BLaER1 treated with 17β-estradiol and CSF1 and Interleukin-3, amounts not matched to agents 10 nM and 100 nM (cell line): ENCODE measurements at regions not wholly inside any gene's neighbourhood (a gene's known extent, or its start where the extent isn't known, plus 50 kb on each side); places are given as distances from the start of the nearest gene placed in this dataset.

ENCODE experiments used
- H3K27ac ChIP-seq, 11 experiments: shearing (Covaris generic); formaldehyde crosslinking; 2 replicates each; pipeline ENCODE4 v1.8.1; 2022
- H3K27me3 ChIP-seq, 11 experiments: shearing (Covaris generic); formaldehyde crosslinking; 2 replicates each; pipeline ENCODE4 v1.8.1; 2022
- H3K36me3 ChIP-seq, 11 experiments: shearing (Covaris generic); formaldehyde crosslinking; 2 replicates each; pipeline ENCODE4 v1.8.1; 2022
- H3K4me1 ChIP-seq, 10 experiments: shearing (Covaris generic); formaldehyde crosslinking; 2 replicates each; pipeline ENCODE4 v1.8.1; 2022
- H3K4me2 ChIP-seq, 11 experiments: shearing (Covaris generic); formaldehyde crosslinking; 2 replicates each; pipeline ENCODE4 v1.8.1; 2022
- H3K4me3 ChIP-seq, 10 experiments: shearing (Covaris generic); formaldehyde crosslinking; 2 replicates each; pipeline ENCODE4 v1.8.1; 2022
- H3K9ac ChIP-seq, 11 experiments: shearing (Covaris generic); formaldehyde crosslinking; 2 replicates each; pipeline ENCODE4 v1.8.1; 2022
- H3K9me3 ChIP-seq, 11 experiments: shearing (Covaris generic); formaldehyde crosslinking; replicated peaks in 1 of 11; 2 replicates each; pipeline ENCODE4 v1.8.1; 2022
- H4K20me1 ChIP-seq, 11 experiments: shearing (Covaris generic); formaldehyde crosslinking; 2 replicates each; pipeline ENCODE4 v1.8.1; 2022
- Cebpa-rat ChIP-seq, 11 experiments: shearing (Covaris generic); IDR thresholded peaks; 2 replicates each; pipeline ENCODE4 v1.8.1; 2022

DNA sequence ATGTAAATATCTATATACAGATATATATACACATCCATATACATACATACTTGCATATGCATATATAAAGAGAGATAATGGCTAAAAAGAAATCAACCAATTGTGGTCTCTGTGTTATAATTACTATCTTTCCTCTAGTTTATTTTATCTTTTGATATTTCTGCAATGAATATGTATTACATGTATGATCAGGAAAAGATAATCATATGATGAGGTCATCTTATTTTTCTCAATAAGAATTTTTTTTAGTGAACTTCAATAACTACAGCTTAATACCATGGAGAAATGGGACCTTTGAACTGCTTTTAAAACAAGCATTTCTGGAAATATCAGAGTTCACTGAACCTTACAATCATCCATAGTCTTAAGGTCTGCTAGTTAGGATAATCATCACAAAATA, 158.0 kb downstream of the HNRNPD start:
- Histone ChIP-seq H3K9ac (no peak overlapping the region), H3K4me2 (no peak overlapping the region), H3K4me1 (peaks cover 6 to 55% (median 37%) of the 10 kb centered on the region in 10 experiments; a peak in 19 of 20 replicates), H3K4me3 (no peak overlapping the region), H4K20me1 (no peaks in the 10 kb centered on the region), H3K27me3 (no peaks in the 10 kb centered on the region), H3K9me3 (peaks cover 1 to 9% (median 4%) of the 10 kb centered on the region in 11 experiments; a peak in 19 of 22 replicates), H3K36me3 (no peaks in the 10 kb centered on the region), H3K27ac (no peak overlapping the region)
- TF ChIP-seq Cebpa-rat (IDR thresholded peaks at IDR 0.05) = no peak

DNA sequence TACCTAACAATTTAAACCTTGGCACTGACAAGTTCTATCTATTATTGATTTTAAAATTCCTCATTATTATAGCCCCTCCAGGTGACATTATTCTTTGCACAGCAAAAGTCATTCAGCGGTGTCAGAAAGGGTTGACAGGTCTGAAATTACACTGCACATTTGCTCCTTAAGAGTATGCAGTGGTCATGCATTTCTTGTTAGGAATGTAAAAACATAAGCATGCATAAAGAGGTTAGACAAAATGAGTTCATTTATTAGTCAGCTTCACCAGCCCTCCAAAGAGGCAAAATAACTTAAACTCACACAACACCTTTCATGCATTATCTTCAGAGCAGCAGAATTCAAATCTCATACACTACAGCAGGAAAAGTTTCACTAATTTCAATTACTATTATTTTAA, 158.8 kb downstream of the HNRNPD start:
- no peak overlapping the region for H3K4me2 ChIP-seq
- H4K20me1 ChIP-seq = no peaks in the 10 kb centered on the region
- H3K4me3 ChIP-seq = no peak overlapping the region
- no peaks in the 10 kb centered on the region for H3K27me3 ChIP-seq
- H3K9me3 ChIP-seq = peaks cover 0 to 5% (median 0%) of the 10 kb centered on the region in 11 experiments; a peak in 1 of 22 replicates
- H3K4me1 ChIP-seq = peaks cover 6 to 55% (median 37%) of the 10 kb centered on the region in 10 experiments; a peak in 19 of 20 replicates
- no peaks in the 10 kb centered on the region for H3K36me3 ChIP-seq
- no peak overlapping the region for H3K27ac ChIP-seq
- no peak overlapping the region for H3K9ac ChIP-seq
- TF ChIP-seq Cebpa-rat (IDR thresholded peaks at IDR 0.05) = no peak

DNA sequence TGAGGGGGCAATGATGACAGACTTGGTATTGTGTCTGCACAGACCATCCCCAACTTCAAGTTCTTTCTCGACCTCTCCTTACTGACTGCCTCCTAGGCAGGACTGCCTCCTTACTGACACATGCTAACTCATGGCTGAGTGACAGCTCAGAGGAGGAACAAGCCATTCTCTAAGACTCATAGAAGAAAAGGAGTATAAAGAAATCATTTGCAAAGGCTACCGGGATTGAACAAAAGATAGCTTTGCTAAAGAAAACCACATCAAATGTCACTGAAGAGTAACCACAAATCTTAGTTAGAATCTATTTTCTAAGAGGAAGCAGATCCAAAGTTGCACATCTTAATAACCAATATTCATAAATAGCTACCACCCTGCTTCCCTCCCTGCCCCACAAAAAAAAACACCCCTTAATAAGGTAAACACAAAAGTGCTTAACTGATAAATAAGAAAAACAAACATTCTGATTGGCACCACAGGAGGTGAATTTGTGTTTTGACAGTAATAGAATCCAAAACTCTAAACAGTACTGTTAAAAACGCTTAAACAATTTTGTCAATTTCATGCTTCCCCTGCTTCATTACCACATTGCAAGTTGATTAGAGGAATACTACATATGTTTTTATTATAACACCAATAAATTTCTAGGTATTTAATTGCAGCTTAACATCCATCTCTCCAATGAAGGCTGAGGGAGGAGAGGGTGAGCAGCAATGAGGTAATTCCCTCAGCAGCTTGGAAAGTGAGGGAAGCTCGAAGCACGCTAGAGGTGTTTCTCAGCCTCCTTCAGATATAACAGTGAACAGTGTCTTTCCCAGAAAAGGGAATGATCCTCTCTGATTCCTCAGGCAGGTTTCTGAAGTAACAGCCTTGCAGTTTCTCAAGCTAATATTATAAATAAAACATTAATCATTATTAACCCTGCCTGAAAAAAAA, 160.0 kb downstream of the HNRNPD start:
- TF ChIP-seq Cebpa-rat (IDR thresholded peaks at IDR 0.05) = no peak
- Histone ChIP-seq H3K4me1 (peaks cover 6 to 45% (median 30%) of the 10 kb centered on the region in 10 experiments; a peak in 19 of 20 replicates), H3K9ac (no peak overlapping the region), H3K4me2 (peak overlapping the region; percentile 9 to 68 (median 45); a peak in 20 of 22 replicates), H3K27ac (no peak overlapping the region), H3K4me3 (no peak overlapping the region), H3K9me3 (peaks cover 0 to 5% (median 0%) of the 10 kb centered on the region in 11 experiments; a peak in 1 of 22 replicates), H4K20me1 (no peaks in the 10 kb centered on the region), H3K36me3 (no peaks in the 10 kb centered on the region), H3K27me3 (no peaks in the 10 kb centered on the region)

DNA sequence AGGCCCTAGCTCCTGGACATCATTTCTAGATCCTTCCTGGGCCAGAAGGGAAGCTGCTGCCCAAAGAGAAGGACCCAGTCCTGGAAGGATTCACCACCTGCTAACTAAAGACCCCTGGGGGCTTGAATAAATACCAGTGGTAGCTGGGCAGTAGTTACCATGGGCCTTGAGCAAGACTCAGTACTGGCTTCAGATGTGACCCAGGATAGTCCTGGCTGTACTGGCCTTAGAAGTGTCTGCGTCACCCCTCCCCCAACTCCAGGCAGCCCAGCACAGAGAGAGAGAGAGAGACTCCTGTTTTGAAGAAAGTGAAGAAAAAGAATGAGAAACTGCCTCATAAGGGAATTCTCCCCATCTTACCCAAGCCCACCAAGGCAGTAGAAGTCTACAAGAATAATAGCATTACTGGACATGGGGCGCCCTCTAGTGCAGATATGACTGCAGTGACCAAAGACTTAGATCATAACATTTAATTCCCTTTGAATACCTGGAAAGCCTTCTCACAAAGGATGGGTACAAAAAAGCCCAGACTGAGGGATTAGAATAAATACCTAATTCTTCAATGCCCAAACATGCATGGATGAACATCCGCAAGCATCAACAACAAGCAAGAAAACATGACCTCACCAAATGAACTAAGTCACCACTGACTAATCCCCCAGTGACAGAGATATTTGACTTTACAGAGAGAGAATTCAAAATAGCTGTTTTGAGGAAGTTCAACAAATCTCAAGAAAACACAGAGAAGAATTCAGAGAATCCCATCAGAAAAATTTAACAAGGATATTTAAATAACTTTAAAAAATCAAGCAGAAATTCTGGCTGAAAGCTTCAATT, 171.8 kb downstream of the HNRNPD start:
- Histone ChIP-seq H3K4me2 (no peak overlapping the region), H3K9ac (no peak overlapping the region), H3K4me3 (no peak overlapping the region), H3K4me1 (no peaks in the 10 kb centered on the region), H4K20me1 (no peaks in the 10 kb centered on the region), H3K27me3 (no peaks in the 10 kb centered on the region), H3K36me3 (no peaks in the 10 kb centered on the region), H3K27ac (no peak overlapping the region), H3K9me3 (peaks cover 5 to 13% (median 10%) of the 10 kb centered on the region in 11 experiments; a peak in 16 of 22 replicates)
- no peak for TF ChIP-seq Cebpa-rat (IDR thresholded peaks at IDR 0.05)

DNA sequence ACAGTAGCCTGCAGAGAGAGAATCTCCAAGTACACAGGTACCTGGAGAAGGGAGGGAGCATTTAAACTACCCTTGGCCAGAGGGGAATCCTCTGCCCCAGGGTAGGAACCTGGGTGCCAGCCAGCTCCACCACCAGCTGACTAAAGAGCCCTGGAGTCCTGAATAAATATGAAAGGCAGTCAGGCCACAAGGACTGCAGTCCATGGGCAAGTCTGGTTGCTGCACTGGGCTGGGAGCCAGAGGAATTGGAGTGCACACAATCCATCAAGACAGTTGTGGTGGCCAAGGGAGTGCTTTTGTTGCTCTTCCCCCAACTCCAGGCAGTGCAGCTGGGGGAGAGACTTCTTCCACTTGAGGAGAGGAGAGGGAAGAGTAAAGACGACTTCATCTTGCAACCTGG, 172.5 kb downstream of the HNRNPD start:
- Histone ChIP-seq H3K27me3 (no peaks in the 10 kb centered on the region), H4K20me1 (no peaks in the 10 kb centered on the region), H3K27ac (no peak overlapping the region), H3K9ac (no peak overlapping the region), H3K36me3 (no peaks in the 10 kb centered on the region), H3K4me1 (no peaks in the 10 kb centered on the region), H3K9me3 (peaks cover 1 to 7% (median 3%) of the 10 kb centered on the region in 11 experiments; a peak in 15 of 22 replicates), H3K4me3 (no peak overlapping the region), H3K4me2 (no peak overlapping the region)
- TF ChIP-seq Cebpa-rat (IDR thresholded peaks at IDR 0.05) = no peak

DNA sequence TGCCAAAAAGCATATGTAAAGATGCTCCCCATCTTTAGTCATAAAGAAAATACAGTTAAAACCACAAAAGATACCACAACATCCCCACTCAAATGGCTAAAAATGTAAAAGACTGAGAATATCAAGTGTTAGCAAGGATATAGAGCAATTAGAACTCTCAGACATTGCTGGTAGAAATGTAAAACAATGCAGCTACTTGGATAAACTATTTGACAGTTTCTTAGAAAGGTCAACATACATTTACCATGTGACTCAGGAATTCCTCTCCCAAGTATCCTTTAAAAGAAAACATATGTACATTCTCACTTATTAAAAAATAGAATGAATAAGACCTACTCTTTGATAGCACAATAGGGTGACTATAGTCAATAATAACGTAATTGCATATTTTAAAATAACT, 173.7 kb downstream of the HNRNPD start:
- no peak for TF ChIP-seq Cebpa-rat (IDR thresholded peaks at IDR 0.05)
- no peak overlapping the region for H3K4me2 ChIP-seq
- no peaks in the 10 kb centered on the region for H3K4me1 ChIP-seq
- H3K4me3 ChIP-seq = no peak overlapping the region
- H3K36me3 ChIP-seq = no peaks in the 10 kb centered on the region
- H3K9ac ChIP-seq = no peak overlapping the region
- H3K27ac ChIP-seq = no peak overlapping the region
- no peaks in the 10 kb centered on the region for H3K27me3 ChIP-seq
- H4K20me1 ChIP-seq = no peaks in the 10 kb centered on the region
- no peaks in the 10 kb centered on the region for H3K9me3 ChIP-seq

DNA sequence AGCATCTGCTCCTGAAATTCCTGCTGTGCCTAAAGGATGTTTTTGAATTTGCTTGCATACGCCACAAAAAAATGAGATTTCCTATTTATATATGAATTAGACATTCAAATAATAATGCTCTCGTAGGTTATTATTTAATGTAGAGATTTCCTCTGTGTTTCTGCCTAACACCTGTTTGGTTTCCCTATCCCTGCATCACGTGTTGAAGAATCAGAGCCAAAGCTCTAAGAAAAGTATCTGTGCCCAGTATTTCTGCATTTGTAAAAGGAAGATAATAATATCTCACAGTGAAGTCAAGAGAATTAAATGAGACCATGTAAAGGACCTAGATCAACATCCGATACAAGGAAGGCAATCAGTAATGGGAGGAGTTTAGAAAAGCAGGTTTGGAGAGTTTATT, 179.5 kb downstream of the HNRNPD start:
- no peak overlapping the region for H3K4me3 ChIP-seq
- H4K20me1 ChIP-seq = no peaks in the 10 kb centered on the region
- no peaks in the 10 kb centered on the region for H3K36me3 ChIP-seq
- H3K27me3 ChIP-seq = no peaks in the 10 kb centered on the region
- no peak overlapping the region for H3K27ac ChIP-seq
- no peak overlapping the region for H3K4me2 ChIP-seq
- H3K4me1 ChIP-seq = no peaks in the 10 kb centered on the region
- no peaks in the 10 kb centered on the region for H3K9me3 ChIP-seq
- no peak overlapping the region for H3K9ac ChIP-seq
- TF ChIP-seq Cebpa-rat (IDR thresholded peaks at IDR 0.05) = no peak

DNA sequence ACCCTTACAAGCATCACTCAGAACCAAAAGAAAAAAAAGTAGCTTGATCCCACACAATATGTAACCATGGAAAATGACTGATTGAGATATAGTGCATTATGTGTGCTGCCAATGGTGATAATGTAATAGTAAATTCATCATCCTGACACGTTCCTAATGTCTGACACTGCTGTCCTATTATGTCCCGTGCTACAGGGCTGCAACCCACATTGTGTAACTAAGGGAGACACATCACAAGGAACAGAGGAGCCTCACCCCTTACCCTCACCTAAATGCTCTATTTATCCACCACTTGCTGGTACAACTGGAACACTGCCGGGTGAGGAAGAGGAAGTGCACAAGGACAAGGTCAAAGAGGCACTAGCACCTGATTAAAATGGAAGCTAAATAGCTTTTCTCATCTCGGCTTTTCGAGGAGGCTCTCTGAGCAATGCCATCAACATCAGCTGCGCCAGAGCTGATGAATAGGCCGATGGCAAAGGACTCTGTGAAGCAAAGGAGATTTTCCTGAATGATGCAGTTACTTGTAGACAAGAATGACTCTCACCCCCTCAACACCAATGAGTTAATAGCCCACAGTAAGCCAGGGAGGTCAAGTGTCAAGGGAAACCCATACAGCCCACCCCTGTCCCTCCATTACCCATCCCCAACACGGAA, 181.6 kb downstream of the HNRNPD start:
- H3K27me3 ChIP-seq = no peaks in the 10 kb centered on the region
- H3K4me1 ChIP-seq = no peaks in the 10 kb centered on the region
- no peak overlapping the region for H3K9ac ChIP-seq
- no peaks in the 10 kb centered on the region for H4K20me1 ChIP-seq
- no peak overlapping the region for H3K27ac ChIP-seq
- H3K9me3 ChIP-seq = no peaks in the 10 kb centered on the region
- H3K4me2 ChIP-seq = no peak overlapping the region
- TF ChIP-seq Cebpa-rat (IDR thresholded peaks at IDR 0.05) = no peak
- no peak overlapping the region for H3K4me3 ChIP-seq
- no peaks in the 10 kb centered on the region for H3K36me3 ChIP-seq

DNA sequence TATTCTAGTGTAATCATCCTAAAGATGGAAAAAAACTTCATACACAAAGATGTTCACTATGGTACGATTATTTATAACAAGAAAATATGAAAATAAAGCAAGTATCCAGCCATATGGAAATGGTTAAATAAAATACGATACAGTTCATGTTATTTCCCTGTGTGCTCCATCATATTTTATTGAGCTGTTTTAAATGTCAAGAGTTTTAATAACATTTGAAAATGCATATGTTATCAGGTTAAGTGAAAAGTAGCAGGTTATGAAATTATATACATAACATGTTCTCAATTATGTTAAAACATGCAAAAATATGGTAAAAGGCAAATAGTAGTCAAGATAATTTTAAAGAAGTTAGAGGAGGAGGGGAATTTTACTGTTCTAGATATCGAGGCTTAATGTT, 192.0 kb downstream of the HNRNPD start:
- Histone ChIP-seq H4K20me1 (no peaks in the 10 kb centered on the region), H3K27ac (no peak overlapping the region), H3K36me3 (no peaks in the 10 kb centered on the region), H3K4me3 (no peak overlapping the region), H3K4me1 (no peaks in the 10 kb centered on the region), H3K9ac (no peak overlapping the region), H3K27me3 (no peaks in the 10 kb centered on the region), H3K9me3 (no peaks in the 10 kb centered on the region; a peak in 1 of 22 replicates), H3K4me2 (no peak overlapping the region)
- no peak for TF ChIP-seq Cebpa-rat (IDR thresholded peaks at IDR 0.05)
